GM20000 (cell line): ENCODE measurements at regions not wholly inside any gene's neighbourhood (a gene's known extent, or its start where the extent isn't known, plus 50 kb on each side); places are given as distances from the start of the nearest gene placed in this dataset.
"Not testable (repeated sequence)": the region's sequence is repeated elsewhere in the genome, so short reads cannot be mapped to it uniquely, and the experiment has no call there.

Experiments used
- DNase-seq: peaks from one replicate; pipeline ENCODE4 v3.0.0; 2012; ENCODE audit warnings: low spot score
- TF ChIP-seq, protein P1 (sequence below): IDR thresholded peaks from 2 replicates; pipeline ENCODE4 v1.5.1; 2012; ENCODE audit warnings: mild to moderate bottlenecking, control low read depth; ENCODE audit errors: extremely low read depth, missing control alignments

DNA sequence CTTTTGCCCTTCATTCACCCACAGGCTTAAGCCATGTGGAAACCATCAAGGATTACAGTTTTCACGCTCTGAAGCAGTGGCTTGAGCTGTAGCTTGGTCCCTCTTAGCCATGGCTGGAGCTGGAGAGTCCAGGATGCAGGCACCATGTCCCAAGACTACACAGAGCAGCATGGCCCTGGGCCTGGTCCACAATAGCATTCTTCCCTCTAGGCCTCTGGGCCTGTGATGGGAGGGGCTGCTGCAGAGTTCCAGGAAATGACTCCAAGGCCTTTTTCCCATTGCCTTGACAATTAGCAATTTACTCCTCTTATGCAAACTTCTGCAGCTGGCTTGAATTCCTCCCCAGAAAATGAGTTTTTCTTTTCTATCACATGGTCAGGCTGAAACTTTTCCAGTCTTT lies 211.3 kb downstream of the RERGL start:
- TF ChIP-seq, protein P1, sequence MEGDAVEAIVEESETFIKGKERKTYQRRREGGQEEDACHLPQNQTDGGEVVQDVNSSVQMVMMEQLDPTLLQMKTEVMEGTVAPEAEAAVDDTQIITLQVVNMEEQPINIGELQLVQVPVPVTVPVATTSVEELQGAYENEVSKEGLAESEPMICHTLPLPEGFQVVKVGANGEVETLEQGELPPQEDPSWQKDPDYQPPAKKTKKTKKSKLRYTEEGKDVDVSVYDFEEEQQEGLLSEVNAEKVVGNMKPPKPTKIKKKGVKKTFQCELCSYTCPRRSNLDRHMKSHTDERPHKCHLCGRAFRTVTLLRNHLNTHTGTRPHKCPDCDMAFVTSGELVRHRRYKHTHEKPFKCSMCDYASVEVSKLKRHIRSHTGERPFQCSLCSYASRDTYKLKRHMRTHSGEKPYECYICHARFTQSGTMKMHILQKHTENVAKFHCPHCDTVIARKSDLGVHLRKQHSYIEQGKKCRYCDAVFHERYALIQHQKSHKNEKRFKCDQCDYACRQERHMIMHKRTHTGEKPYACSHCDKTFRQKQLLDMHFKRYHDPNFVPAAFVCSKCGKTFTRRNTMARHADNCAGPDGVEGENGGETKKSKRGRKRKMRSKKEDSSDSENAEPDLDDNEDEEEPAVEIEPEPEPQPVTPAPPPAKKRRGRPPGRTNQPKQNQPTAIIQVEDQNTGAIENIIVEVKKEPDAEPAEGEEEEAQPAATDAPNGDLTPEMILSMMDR = no peak
- no peak for DNase-seq

DNA sequence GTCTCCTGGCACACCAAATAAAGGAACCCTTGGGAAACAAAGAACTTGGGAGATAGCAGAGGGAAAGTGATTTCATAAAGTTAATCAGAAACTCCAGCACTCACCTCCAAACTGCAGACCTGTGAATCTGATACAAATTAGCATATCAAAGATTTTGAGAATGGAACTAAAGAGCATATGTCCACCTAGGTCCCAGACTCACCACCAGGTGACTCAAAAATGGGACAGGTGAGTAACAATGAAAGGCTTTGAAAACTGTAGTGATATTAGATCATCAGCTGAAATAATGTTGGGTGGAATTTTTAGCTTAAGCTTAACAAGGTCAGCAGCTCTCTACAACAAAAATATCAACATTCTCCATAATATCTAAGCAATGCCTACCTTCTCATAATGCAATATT lies 214.8 kb downstream of the RERGL start:
- TF ChIP-seq, protein P1 = no peak
- DNase-seq = no peak

DNA sequence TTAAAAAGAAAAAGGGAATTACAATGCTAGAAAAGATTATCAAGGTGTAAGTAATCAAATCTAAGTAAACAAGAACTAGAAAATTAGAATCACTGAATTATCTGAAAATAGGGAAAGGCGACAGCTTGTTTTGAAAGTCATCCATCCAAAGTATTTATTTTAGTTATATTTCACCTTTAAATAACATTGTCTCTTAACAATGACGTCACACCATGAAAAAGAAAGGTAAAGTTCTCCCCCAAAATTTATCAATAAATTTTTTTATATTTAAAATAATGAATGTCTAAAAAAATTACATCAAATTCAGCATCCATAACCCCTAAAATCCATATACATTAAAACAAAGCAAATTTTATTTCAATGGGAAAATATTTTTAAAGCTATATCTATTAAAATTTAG lies 223.2 kb downstream of the RERGL start:
- TF ChIP-seq, protein P1 = no peak
- DNase-seq = no peak

DNA sequence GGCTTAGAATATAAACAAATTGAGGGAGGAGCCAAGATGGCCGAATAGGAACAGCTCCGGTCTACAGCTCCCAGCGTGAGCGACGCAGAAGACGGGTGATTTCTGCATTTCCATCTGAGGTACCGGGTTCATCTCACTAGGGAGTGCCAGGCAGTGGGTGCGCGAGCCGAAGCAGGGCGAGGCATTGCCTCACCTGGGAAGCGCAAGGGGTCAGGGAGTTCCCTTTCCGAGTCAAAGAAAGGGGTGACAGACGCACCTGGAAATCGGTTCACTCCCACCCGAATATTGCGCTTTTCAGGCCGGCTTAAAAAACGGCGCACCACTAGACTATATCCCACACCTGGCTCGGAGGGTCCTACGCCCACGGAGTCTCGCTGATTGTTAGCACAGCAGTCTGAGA lies 234.4 kb downstream of the RERGL start:
- not testable (repeated sequence) for DNase-seq

DNA sequence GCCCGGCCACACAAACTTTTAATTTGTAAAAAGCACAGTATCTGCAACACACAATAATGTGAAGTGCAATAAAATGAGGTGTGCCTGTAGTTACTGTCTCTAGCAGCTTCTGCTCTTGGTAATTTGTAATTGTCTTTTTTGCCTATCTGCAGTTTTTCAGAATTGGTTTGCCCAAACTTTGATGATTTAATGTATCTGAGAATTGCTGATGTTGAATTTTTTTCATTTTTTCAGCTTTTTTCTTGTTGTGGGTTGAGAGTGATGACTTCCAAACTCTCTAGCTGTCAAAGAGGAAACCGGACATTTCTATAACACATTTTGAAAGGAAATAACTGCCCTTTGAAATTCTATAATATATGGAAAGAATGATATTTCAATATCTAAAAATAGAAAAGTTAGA lies 236.9 kb downstream of the RERGL start:
- TF ChIP-seq, protein P1 = no peak
- DNase-seq = no peak

DNA sequence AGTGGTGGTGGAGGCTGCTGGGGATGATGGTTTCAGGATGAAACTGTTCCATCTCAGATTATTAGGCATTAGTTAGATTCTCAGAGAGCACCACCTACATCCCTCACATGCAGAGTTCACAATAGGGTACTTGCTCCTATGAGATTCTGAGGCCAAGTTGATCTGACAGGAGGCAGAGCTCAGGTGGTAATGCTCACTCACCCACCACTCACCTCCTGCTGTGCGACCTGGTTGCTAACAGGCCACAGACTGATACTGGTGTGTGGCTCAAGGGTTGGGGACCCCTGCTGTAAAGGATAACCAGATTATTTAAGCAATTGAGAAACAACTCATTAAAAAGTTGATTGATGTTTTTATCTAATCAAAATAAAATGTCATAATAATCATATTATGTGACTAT lies 248.5 kb downstream of the RERGL start:
- DNase-seq = no peak
- TF ChIP-seq, protein P1 = no peak

DNA sequence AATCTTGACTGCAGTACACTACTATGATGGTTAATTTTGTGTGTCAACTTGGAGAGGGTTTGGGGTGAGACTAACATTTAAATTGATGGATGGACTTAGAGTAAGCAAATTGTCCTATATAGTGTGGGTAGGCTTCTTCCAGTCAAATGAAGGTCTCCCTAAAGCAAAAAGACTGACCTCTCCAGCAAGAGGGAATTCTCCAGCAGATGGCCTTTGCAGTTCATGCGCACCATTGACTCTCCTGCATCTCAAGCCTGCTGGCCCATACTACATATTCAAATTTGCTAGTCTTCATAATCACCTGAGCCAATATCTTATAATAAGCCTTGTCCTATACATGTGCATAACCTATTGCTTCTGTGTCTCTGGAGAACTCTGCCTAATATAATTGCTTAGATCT lies 260.2 kb downstream of the RERGL start:
- TF ChIP-seq, protein P1 = no peak
- DNase-seq = no peak

DNA sequence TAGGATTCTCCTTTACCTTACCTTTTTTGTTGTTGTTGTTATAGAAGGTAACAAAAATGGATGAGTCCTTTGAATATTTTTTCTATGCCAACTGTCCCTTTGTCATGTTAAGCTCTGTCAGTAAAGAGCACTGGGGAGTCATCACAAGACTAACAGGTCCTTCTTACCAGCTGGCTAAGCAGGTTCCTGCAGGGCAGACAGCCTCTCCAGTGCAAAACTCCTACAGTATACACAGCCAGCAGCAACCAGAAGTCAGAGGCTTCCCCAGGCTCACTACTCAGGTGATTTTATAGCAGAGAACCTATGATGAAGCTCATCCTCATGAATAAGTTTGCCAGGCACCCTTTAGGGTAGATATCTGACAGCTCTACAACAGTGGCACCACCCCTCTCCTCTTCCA lies 271.1 kb downstream of the RERGL start:
- TF ChIP-seq, protein P1 = no peak
- DNase-seq = no peak
